ENCODE measurements at regions not wholly inside any gene's neighbourhood (a gene's known extent, or its start where the extent isn't known, plus 50 kb on each side); places are given as distances from the start of the nearest gene placed in this dataset.
"Not testable (repeated sequence)": the region's sequence is repeated elsewhere in the genome, so short reads cannot be mapped to it uniquely, and the experiment has no call there.

- H3K27ac ChIP-seq (ENCODE audit: low read depth, low read length, poor library complexity, severe bottlenecking); DNase-seq (ENCODE audit: low spot score); H3K9me3 ChIP-seq (ENCODE audit: low read depth, low read length, poor library complexity, severe bottlenecking); H3K36me3 ChIP-seq (ENCODE audit: insufficient read depth, low read length, poor library complexity, severe bottlenecking); BruUV-seq (replicated peaks); H3K4me1 ChIP-seq (ENCODE audit: insufficient read depth, low read length, poor library complexity, severe bottlenecking); POLR2A ChIA-PET (ENCODE audit: low non-redundant PET); CTCF ChIA-PET; H3K4me3 ChIP-seq (ENCODE audit: low read depth, low read length, poor library complexity, severe bottlenecking); intact Hi-C loops (cut with micrococcal nuclease; ENCODE audit: unreplicated experiment); H3K27me3 ChIP-seq (replicated peaks; ENCODE audit: insufficient read depth, low read depth, low read length, poor library complexity): not testable (repeated sequence)
Observed at GRCh38 chr1:120567620-120568019, 152.8 kb downstream of the NBPF8 start.

- H3K36me3 ChIP-seq (ENCODE audit: insufficient read depth, low read length, poor library complexity, severe bottlenecking); H3K27ac ChIP-seq (ENCODE audit: low read depth, low read length, poor library complexity, severe bottlenecking); CTCF ChIA-PET; DNase-seq (ENCODE audit: low spot score); H3K27me3 ChIP-seq (replicated peaks; ENCODE audit: insufficient read depth, low read depth, low read length, poor library complexity); H3K4me1 ChIP-seq (ENCODE audit: insufficient read depth, low read length, poor library complexity, severe bottlenecking); BruUV-seq (replicated peaks); POLR2A ChIA-PET (ENCODE audit: low non-redundant PET); H3K4me3 ChIP-seq (ENCODE audit: low read depth, low read length, poor library complexity, severe bottlenecking); intact Hi-C loops (cut with micrococcal nuclease; ENCODE audit: unreplicated experiment); H3K9me3 ChIP-seq (ENCODE audit: low read depth, low read length, poor library complexity, severe bottlenecking): not testable (repeated sequence)
Observed at GRCh38 chr1:120575201-120575600, 148.5 kb upstream of the NBPF26 start.

- H3K4me1 ChIP-seq (ENCODE audit: insufficient read depth, low read length, poor library complexity, severe bottlenecking); CTCF ChIA-PET; H3K36me3 ChIP-seq (ENCODE audit: insufficient read depth, low read length, poor library complexity, severe bottlenecking); H3K27ac ChIP-seq (ENCODE audit: low read depth, low read length, poor library complexity, severe bottlenecking); POLR2A ChIA-PET (ENCODE audit: low non-redundant PET); H3K4me3 ChIP-seq (ENCODE audit: low read depth, low read length, poor library complexity, severe bottlenecking); BruUV-seq (replicated peaks); H3K27me3 ChIP-seq (replicated peaks; ENCODE audit: insufficient read depth, low read depth, low read length, poor library complexity); H3K9me3 ChIP-seq (ENCODE audit: low read depth, low read length, poor library complexity, severe bottlenecking); intact Hi-C loops (cut with micrococcal nuclease; ENCODE audit: unreplicated experiment); DNase-seq (ENCODE audit: low spot score): not testable (repeated sequence)
Observed at GRCh38 chr1:120582135-120582534, 141.6 kb upstream of the NBPF26 start.

- H3K4me3 ChIP-seq (ENCODE audit: low read depth, low read length, poor library complexity, severe bottlenecking); BruUV-seq (replicated peaks); DNase-seq (ENCODE audit: low spot score); H3K4me1 ChIP-seq (ENCODE audit: insufficient read depth, low read length, poor library complexity, severe bottlenecking); CTCF ChIA-PET; intact Hi-C loops (cut with micrococcal nuclease; ENCODE audit: unreplicated experiment); H3K9me3 ChIP-seq (ENCODE audit: low read depth, low read length, poor library complexity, severe bottlenecking); H3K36me3 ChIP-seq (ENCODE audit: insufficient read depth, low read length, poor library complexity, severe bottlenecking); H3K27ac ChIP-seq (ENCODE audit: low read depth, low read length, poor library complexity, severe bottlenecking); POLR2A ChIA-PET (ENCODE audit: low non-redundant PET); H3K27me3 ChIP-seq (replicated peaks; ENCODE audit: insufficient read depth, low read depth, low read length, poor library complexity): not testable (repeated sequence)
Observed at GRCh38 chr1:120586053-120586452, 137.7 kb upstream of the NBPF26 start.

- H3K4me1 ChIP-seq (ENCODE audit: insufficient read depth, low read length, poor library complexity, severe bottlenecking); BruUV-seq (replicated peaks); DNase-seq (ENCODE audit: low spot score); H3K27ac ChIP-seq (ENCODE audit: low read depth, low read length, poor library complexity, severe bottlenecking); CTCF ChIA-PET; H3K36me3 ChIP-seq (ENCODE audit: insufficient read depth, low read length, poor library complexity, severe bottlenecking); intact Hi-C loops (cut with micrococcal nuclease; ENCODE audit: unreplicated experiment); POLR2A ChIA-PET (ENCODE audit: low non-redundant PET); H3K27me3 ChIP-seq (replicated peaks; ENCODE audit: insufficient read depth, low read depth, low read length, poor library complexity); H3K4me3 ChIP-seq (ENCODE audit: low read depth, low read length, poor library complexity, severe bottlenecking); H3K9me3 ChIP-seq (ENCODE audit: low read depth, low read length, poor library complexity, severe bottlenecking): not testable (repeated sequence)
Observed at GRCh38 chr1:120588811-120589210, 134.9 kb upstream of the NBPF26 start.

- H3K9me3 ChIP-seq (ENCODE audit: low read depth, low read length, poor library complexity, severe bottlenecking); H3K27me3 ChIP-seq (replicated peaks; ENCODE audit: insufficient read depth, low read depth, low read length, poor library complexity); CTCF ChIA-PET; intact Hi-C loops (cut with micrococcal nuclease; ENCODE audit: unreplicated experiment); H3K4me1 ChIP-seq (ENCODE audit: insufficient read depth, low read length, poor library complexity, severe bottlenecking); BruUV-seq (replicated peaks); POLR2A ChIA-PET (ENCODE audit: low non-redundant PET); H3K4me3 ChIP-seq (ENCODE audit: low read depth, low read length, poor library complexity, severe bottlenecking); H3K27ac ChIP-seq (ENCODE audit: low read depth, low read length, poor library complexity, severe bottlenecking); H3K36me3 ChIP-seq (ENCODE audit: insufficient read depth, low read length, poor library complexity, severe bottlenecking); DNase-seq (ENCODE audit: low spot score): not testable (repeated sequence)
Observed at GRCh38 chr1:120591774-120592173, 132.0 kb upstream of the NBPF26 start.

GRCh38 chr1:120592943-120593342 is 130.8 kb upstream of the NBPF26 start:
- BruUV-seq (replicated peaks); H3K27me3 ChIP-seq (replicated peaks; ENCODE audit: insufficient read depth, low read depth, low read length, poor library complexity); DNase-seq (ENCODE audit: low spot score); CTCF ChIA-PET; H3K9me3 ChIP-seq (ENCODE audit: low read depth, low read length, poor library complexity, severe bottlenecking); intact Hi-C loops (cut with micrococcal nuclease; ENCODE audit: unreplicated experiment); POLR2A ChIA-PET (ENCODE audit: low non-redundant PET); H3K36me3 ChIP-seq (ENCODE audit: insufficient read depth, low read length, poor library complexity, severe bottlenecking); H3K4me1 ChIP-seq (ENCODE audit: insufficient read depth, low read length, poor library complexity, severe bottlenecking); H3K4me3 ChIP-seq (ENCODE audit: low read depth, low read length, poor library complexity, severe bottlenecking); H3K27ac ChIP-seq (ENCODE audit: low read depth, low read length, poor library complexity, severe bottlenecking): not testable (repeated sequence)

GRCh38 chr1:120593648-120594047 is 130.1 kb upstream of the NBPF26 start:
- intact Hi-C loops (cut with micrococcal nuclease; ENCODE audit: unreplicated experiment); H3K9me3 ChIP-seq (ENCODE audit: low read depth, low read length, poor library complexity, severe bottlenecking); H3K4me3 ChIP-seq (ENCODE audit: low read depth, low read length, poor library complexity, severe bottlenecking); H3K4me1 ChIP-seq (ENCODE audit: insufficient read depth, low read length, poor library complexity, severe bottlenecking); H3K27ac ChIP-seq (ENCODE audit: low read depth, low read length, poor library complexity, severe bottlenecking); DNase-seq (ENCODE audit: low spot score); H3K36me3 ChIP-seq (ENCODE audit: insufficient read depth, low read length, poor library complexity, severe bottlenecking); CTCF ChIA-PET; BruUV-seq (replicated peaks); POLR2A ChIA-PET (ENCODE audit: low non-redundant PET); H3K27me3 ChIP-seq (replicated peaks; ENCODE audit: insufficient read depth, low read depth, low read length, poor library complexity): not testable (repeated sequence)
